ENCODE measurements at regions not wholly inside any gene's neighbourhood (a gene's known extent, or its start where the extent isn't known, plus 50 kb on each side); places are given as distances from the start of the nearest gene placed in this dataset.

DNA sequence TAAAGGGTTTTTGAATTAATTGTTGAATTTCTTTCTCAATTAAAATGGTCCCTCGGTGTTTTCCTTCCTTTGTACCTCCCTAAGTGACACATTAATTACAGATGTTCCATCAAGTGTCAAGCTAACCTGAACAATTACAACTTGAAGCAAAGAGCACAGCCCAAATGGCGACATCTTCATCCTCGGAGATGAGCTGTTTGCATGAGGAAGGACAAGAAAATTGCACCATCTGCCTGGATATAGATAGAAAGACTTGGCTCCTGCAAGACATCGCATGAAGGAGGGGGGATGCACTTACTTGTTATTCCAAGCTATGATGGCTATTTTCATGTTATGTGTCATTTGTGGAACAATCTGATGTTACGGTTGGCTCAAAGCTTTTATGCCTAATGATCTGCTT is 86.4 kb upstream of the ZKSCAN2 start:
- in situ Hi-C loops (cut with MboI) (no loop called here), intact Hi-C loops (cut with micrococcal nuclease; ENCODE audit: unreplicated experiment) (no loop called here)
- 62% methylated on average over 5 of the region's 5 CpGs for WGBS (ENCODE audit: insufficient coverage, insufficient replicate concordance, low lambda C conversion rate, missing lambda C conversion rate)
- no peak for FAIRE-seq
- Histone ChIP-seq H3K4me1 (ENCODE audit: control insufficient read depth, insufficient read depth, low read length) (no peaks in the 10 kb centered on the region), H2AFZ (ENCODE audit: control insufficient read depth, low read depth, low read length) (no peak overlapping the region), H3K79me2 (ENCODE audit: control insufficient read depth, insufficient read depth, low read length) (no peaks in the 10 kb centered on the region), H3K36me3 (ENCODE audit: control insufficient read depth in 2 of 2, insufficient read depth in 2 of 2, low read length in 1 of 2) (no peaks in the 10 kb centered on the region), H4K20me1 (ENCODE audit: control insufficient read depth, insufficient read depth) (no peaks in the 10 kb centered on the region), H3K9me3 (replicated peaks; ENCODE audit: control insufficient read depth, insufficient read depth, low read length) (no peaks in the 10 kb centered on the region), H3K4me3 (no peak overlapping the region), H3K27me3 (replicated peaks in 1 of 2; ENCODE audit: control insufficient read depth in 2 of 2, insufficient read depth in 2 of 2, low read length in 1 of 2) (no peaks in the 10 kb centered on the region), H3K9ac (ENCODE audit: control insufficient read depth, insufficient read depth, low read length) (no peak overlapping the region), H3K4me2 (ENCODE audit: control insufficient read depth, insufficient read depth) (no peak overlapping the region), H3K27ac (ENCODE audit: control insufficient read depth, insufficient read depth) (no peak overlapping the region)
- ChIA-PET RAD21 (ENCODE audit: unreplicated experiment) (no interaction called here), POLR2A (no interaction called here), SMC1A (ENCODE audit: uncharacterized antibody, unreplicated experiment) (no interaction called here), CTCF (no interaction called here)
- no peak for ATAC-seq
- DNase-seq (ENCODE audit: low read depth, low spot score), result no peak
- no TSS peak for BruUV-seq (replicated peaks)
- TF ChIP-seq, protein P1, sequence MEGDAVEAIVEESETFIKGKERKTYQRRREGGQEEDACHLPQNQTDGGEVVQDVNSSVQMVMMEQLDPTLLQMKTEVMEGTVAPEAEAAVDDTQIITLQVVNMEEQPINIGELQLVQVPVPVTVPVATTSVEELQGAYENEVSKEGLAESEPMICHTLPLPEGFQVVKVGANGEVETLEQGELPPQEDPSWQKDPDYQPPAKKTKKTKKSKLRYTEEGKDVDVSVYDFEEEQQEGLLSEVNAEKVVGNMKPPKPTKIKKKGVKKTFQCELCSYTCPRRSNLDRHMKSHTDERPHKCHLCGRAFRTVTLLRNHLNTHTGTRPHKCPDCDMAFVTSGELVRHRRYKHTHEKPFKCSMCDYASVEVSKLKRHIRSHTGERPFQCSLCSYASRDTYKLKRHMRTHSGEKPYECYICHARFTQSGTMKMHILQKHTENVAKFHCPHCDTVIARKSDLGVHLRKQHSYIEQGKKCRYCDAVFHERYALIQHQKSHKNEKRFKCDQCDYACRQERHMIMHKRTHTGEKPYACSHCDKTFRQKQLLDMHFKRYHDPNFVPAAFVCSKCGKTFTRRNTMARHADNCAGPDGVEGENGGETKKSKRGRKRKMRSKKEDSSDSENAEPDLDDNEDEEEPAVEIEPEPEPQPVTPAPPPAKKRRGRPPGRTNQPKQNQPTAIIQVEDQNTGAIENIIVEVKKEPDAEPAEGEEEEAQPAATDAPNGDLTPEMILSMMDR (IDR thresholded peaks at IDR 0.05 in 2 of 3, conservative IDR thresholded peaks at IDR 0.05 in 1 of 3; ENCODE audit: control insufficient read depth in 2 of 3, extremely low read depth in 1 of 3, insufficient read depth in 1 of 3, low read depth in 3 of 3, low read length in 3 of 3), result no peak
- TF ChIP-seq TAF1 (IDR thresholded peaks at IDR 0.05; ENCODE audit: borderline replicate concordance, low read depth, low read length) (no peak), MYC (IDR thresholded peaks at IDR 0.05; ENCODE audit: insufficient read depth, insufficient read length, insufficient replicate concordance, low read length, severe bottlenecking) (no peak), NRF1 (conservative IDR thresholded peaks at IDR 0.05; ENCODE audit: low read depth, low read length) (no peak), ESRRA (IDR thresholded peaks at IDR 0.05; ENCODE audit: low read length) (no peak), CEBPB (IDR thresholded peaks at IDR 0.05; ENCODE audit: borderline replicate concordance in 1 of 2, low read depth in 2 of 2, low read length in 2 of 2) (no peak), WRNIP1 (IDR thresholded peaks at IDR 0.05; ENCODE audit: borderline replicate concordance, low read depth, low read length) (no peak), GATAD2B (conservative IDR thresholded peaks at IDR 0.05; ENCODE audit: low read depth) (no peak)

Data from GM12878 (cell line).